Mesenchymal stem cell (in vitro differentiated cells and primary cell): ENCODE measurements at regions not wholly inside any gene's neighbourhood (a gene's known extent, or its start where the extent isn't known, plus 50 kb on each side); places are given as distances from the start of the nearest gene placed in this dataset.

Source experiments
- DNase-seq: peaks from one replicate; pipeline ENCODE4 v3.0.0-alpha.2; 2013
- H2AFZ ChIP-seq: one replicate; pipeline ENCODE4 v1.6.1; 2013; ENCODE audit warnings: low read depth, mild to moderate bottlenecking, control low read depth, inconsistent platforms, low read length, moderate library complexity
- H2AK5ac ChIP-seq: 2 replicates; pipeline ENCODE4 v1.6.1; 2013; ENCODE audit warnings: low read length, moderate library complexity, mild to moderate bottlenecking, inconsistent platforms; ENCODE audit not compliant: severe bottlenecking
- H2BK120ac ChIP-seq: one replicate; pipeline ENCODE4 v1.6.1; 2013; ENCODE audit warnings: low read depth, mild to moderate bottlenecking, inconsistent platforms, low read length, moderate library complexity
- H2BK12ac ChIP-seq, 2 experiments: one replicate each; pipeline ENCODE4 v1.6.1; 2013; ENCODE audit warnings: inconsistent platforms in 2 of 2, low read length in 2 of 2, mild to moderate bottlenecking in 2 of 2, moderate library complexity in 2 of 2, control low read depth in 1 of 2
- H2BK15ac ChIP-seq: one replicate; pipeline ENCODE4 v1.6.1; 2013; ENCODE audit warnings: mild to moderate bottlenecking, low read depth, inconsistent platforms; ENCODE audit not compliant: poor library complexity, severe bottlenecking
- H2BK5ac ChIP-seq: 2 replicates; pipeline ENCODE4 v1.6.1; 2013; ENCODE audit warnings: low read depth, mild to moderate bottlenecking, low read length, control low read depth, inconsistent platforms; ENCODE audit not compliant: poor library complexity, severe bottlenecking
- H3K14ac ChIP-seq, 2 experiments: one replicate each; pipeline ENCODE4 v1.6.1; 2013; ENCODE audit warnings: inconsistent platforms in 2 of 2, low read length in 2 of 2, control low read depth in 1 of 2, mild to moderate bottlenecking in 1 of 2, moderate library complexity in 1 of 2
- H3K18ac ChIP-seq, 2 experiments: one replicate each; pipeline ENCODE4 v1.6.1; 2013; ENCODE audit warnings: inconsistent platforms in 2 of 2, low read length in 2 of 2, control low read depth in 1 of 2, low read depth in 1 of 2, mild to moderate bottlenecking in 1 of 2
- H3K23ac ChIP-seq, 2 experiments: one replicate each; pipeline ENCODE4 v1.6.1; 2013; ENCODE audit warnings: inconsistent platforms in 2 of 2, low read length in 2 of 2, mild to moderate bottlenecking in 2 of 2, moderate library complexity in 2 of 2, control low read depth in 1 of 2
- H3K27ac ChIP-seq: 2 replicates; pipeline ENCODE4 v1.5.1; 2013; ENCODE audit warnings: mild to moderate bottlenecking, moderate library complexity, low read length, control low read depth, inconsistent platforms; ENCODE audit not compliant: poor library complexity, severe bottlenecking
- H3K27me3 ChIP-seq, 2 experiments: 2 replicates each; pipeline versions ENCODE4 v1.6.1 to v1.7.0; 2013; ENCODE audit warnings: low read length in 2 of 2, mild to moderate bottlenecking in 2 of 2, moderate library complexity in 2 of 2, control low read depth in 1 of 2, inconsistent platforms in 1 of 2; ENCODE audit not compliant: control insufficient read depth in 1 of 2, insufficient read depth in 1 of 2
- H3K36me3 ChIP-seq, 2 experiments: 2 replicates each; pipeline versions ENCODE4 v1.6.1 to v1.7.0; 2013; ENCODE audit warnings: low read length in 2 of 2, control low read depth in 1 of 2, inconsistent platforms in 1 of 2, low read depth in 1 of 2, mild to moderate bottlenecking in 1 of 2; ENCODE audit not compliant: insufficient read depth in 2 of 2, control insufficient read depth in 1 of 2
- H3K4ac ChIP-seq, 2 experiments: one replicate each; pipeline ENCODE4 v1.6.1; 2013; ENCODE audit warnings: inconsistent platforms in 2 of 2, low read length in 2 of 2, mild to moderate bottlenecking in 2 of 2, moderate library complexity in 2 of 2, control low read depth in 1 of 2, low read depth in 1 of 2
- H3K4me1 ChIP-seq: 2 replicates; pipeline ENCODE4 v1.6.1; 2013; ENCODE audit warnings: low read depth, low read length, control low read depth; ENCODE audit not compliant: control insufficient read depth, insufficient read depth
- H3K4me2 ChIP-seq: 2 replicates; pipeline ENCODE4 v1.6.1; 2013; ENCODE audit warnings: low read length, mild to moderate bottlenecking, inconsistent platforms; ENCODE audit not compliant: poor library complexity, severe bottlenecking
- H3K4me3 ChIP-seq, 2 experiments: 2 replicates each; pipeline versions ENCODE4 v1.5.1 to v1.7.0; 2013; ENCODE audit warnings: low read length in 2 of 2, mild to moderate bottlenecking in 2 of 2, control low read depth in 1 of 2, low read depth in 1 of 2; ENCODE audit not compliant: insufficient read depth in 1 of 2
- H3K79me1 ChIP-seq: replicated peaks from 2 replicates; pipeline ENCODE4 v1.6.1; 2013; ENCODE audit warnings: mild to moderate bottlenecking, control low read depth, low read length, inconsistent platforms; ENCODE audit not compliant: poor library complexity, severe bottlenecking
- H3K9ac ChIP-seq: 2 replicates; pipeline ENCODE4 v1.7.0; 2013; ENCODE audit warnings: mild to moderate bottlenecking, low read length, moderate library complexity
- H3K9me3 ChIP-seq: 2 replicates; pipeline ENCODE4 v1.7.0; 2013; ENCODE audit warnings: mild to moderate bottlenecking, low read length; ENCODE audit not compliant: control insufficient read depth
- H4K8ac ChIP-seq: one replicate; pipeline ENCODE4 v1.6.1; 2013; ENCODE audit warnings: inconsistent platforms, mild to moderate bottlenecking, low read length, moderate library complexity
- H4K91ac ChIP-seq: one replicate; pipeline ENCODE4 v1.6.1; 2013; ENCODE audit warnings: mild to moderate bottlenecking, low read length, inconsistent platforms
- WGBS: methylation state at CpG from one replicate; pipeline ENCODE4 v1.1.7; 2013; ENCODE audit warnings: mixed read lengths; 5-methylcytosine and 5-hydroxymethylcytosine counted together

DNA sequence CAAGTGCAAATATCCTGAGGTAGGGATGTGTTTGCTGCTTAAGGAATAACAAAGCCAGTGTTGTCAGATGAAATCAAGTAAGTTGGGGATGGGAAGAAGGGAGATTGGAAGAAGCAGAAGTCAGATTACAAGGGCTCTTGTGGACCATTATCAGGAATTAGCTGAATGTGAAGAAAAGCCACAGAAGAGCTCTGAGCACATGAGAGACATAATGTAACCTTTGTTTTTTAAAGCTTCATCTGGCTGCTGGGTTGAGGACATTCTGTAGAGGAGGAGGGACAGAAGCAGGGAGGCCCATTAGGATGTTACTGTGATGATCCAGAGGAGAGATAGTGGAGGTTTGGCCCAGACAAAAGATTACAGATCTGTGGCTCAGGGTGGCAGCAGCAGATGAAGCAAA lies 111.7 kb downstream of the DUSP10 start:
- H3K27me3 ChIP-seq, result no peaks in the 10 kb centered on the region
- H3K4me3 ChIP-seq, result no peak overlapping the region
- no peak overlapping the region for H2AFZ ChIP-seq
- H2BK120ac ChIP-seq, result no peak overlapping the region
- no peak overlapping the region for H4K91ac ChIP-seq
- H3K4me1 ChIP-seq, result no peaks in the 10 kb centered on the region
- no peaks in the 10 kb centered on the region for H3K9me3 ChIP-seq
- no peak overlapping the region for H3K23ac ChIP-seq
- no peak overlapping the region for H2BK5ac ChIP-seq
- DNase-seq, result no peak
- H3K4me2 ChIP-seq, result no peak overlapping the region
- H2BK12ac ChIP-seq, result no peak overlapping the region
- no peak overlapping the region for H3K14ac ChIP-seq
- no peak overlapping the region for H3K9ac ChIP-seq
- no peak overlapping the region for H3K27ac ChIP-seq
- no peak overlapping the region for H3K18ac ChIP-seq
- H2AK5ac ChIP-seq, result no peak overlapping the region
- no peaks in the 10 kb centered on the region for H3K36me3 ChIP-seq
- no peaks in the 10 kb centered on the region for H3K79me1 ChIP-seq
- no peak overlapping the region for H3K4ac ChIP-seq
- H4K8ac ChIP-seq, result no peak overlapping the region
- H2BK15ac ChIP-seq, result no peak overlapping the region

DNA sequence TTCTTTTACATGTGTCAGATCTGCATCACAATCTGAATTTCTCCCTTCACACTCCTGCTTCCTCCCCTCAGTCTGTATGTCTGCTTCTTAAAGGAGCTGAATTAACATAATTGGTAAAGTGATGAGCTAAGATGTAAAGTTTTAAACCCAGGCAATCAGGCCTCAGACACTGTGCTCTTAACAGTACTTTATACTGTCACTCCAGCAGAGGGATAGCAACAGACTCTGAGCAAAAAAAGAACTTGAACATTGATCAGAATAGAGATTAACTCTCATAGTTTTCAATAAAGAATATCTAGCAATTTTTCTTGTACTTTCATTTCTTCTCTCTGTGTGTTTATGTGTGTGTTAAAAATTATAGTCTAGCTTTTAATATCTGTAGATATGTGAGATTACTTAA lies 110.3 kb downstream of the DUSP10 start:
- Histone ChIP-seq H2BK15ac (no peak overlapping the region), H2AK5ac (no peak overlapping the region), H2BK12ac (no peak overlapping the region), H3K36me3 (no peaks in the 10 kb centered on the region), H3K9me3 (no peaks in the 10 kb centered on the region), H3K4me3 (no peak overlapping the region), H3K9ac (no peak overlapping the region), H3K27ac (no peak overlapping the region), H3K4me2 (no peak overlapping the region), H3K23ac (no peak overlapping the region), H3K18ac (peak overlapping the region in 1 of 2 experiments; percentile 50), H4K8ac (no peak overlapping the region), H3K27me3 (no peaks in the 10 kb centered on the region), H3K4me1 (no peaks in the 10 kb centered on the region), H3K14ac (no peak overlapping the region), H3K4ac (peak overlapping the region in 1 of 2 experiments; percentile 24), H2AFZ (no peak overlapping the region), H2BK120ac (peak overlapping the region; percentile 27), H3K79me1 (no peaks in the 10 kb centered on the region), H2BK5ac (no peak overlapping the region), H4K91ac (no peak overlapping the region)
- no peak for DNase-seq

DNA sequence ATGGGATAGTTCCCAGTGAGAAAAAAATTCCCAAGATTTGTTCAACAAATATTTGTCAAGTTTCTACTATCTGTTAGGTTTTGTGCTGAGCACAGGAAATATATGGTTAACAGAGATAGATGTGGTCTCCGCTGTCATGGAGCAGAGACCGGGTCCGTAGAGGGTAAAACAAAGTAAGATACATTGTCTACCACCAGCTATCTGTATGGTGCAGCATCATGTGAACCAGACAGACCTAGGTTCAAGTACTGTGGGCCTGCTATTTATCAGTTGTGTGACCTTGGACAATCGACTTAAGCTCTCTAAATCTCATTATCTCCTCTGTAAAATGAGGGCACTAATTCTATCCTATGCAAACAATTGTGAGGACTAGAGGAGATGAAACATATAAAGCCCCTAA lies 109.8 kb downstream of the DUSP10 start:
- no peaks in the 10 kb centered on the region for H3K9me3 ChIP-seq
- no peak overlapping the region for H2BK5ac ChIP-seq
- no peak overlapping the region for H2BK12ac ChIP-seq
- no peak overlapping the region for H4K8ac ChIP-seq
- no peak overlapping the region for H2AK5ac ChIP-seq
- H3K23ac ChIP-seq, result no peak overlapping the region
- H3K79me1 ChIP-seq, result no peaks in the 10 kb centered on the region
- DNase-seq, result no peak
- no peak overlapping the region for H3K27ac ChIP-seq
- no peaks in the 10 kb centered on the region for H3K27me3 ChIP-seq
- no peak overlapping the region for H3K9ac ChIP-seq
- H3K18ac ChIP-seq, result no peak overlapping the region
- H3K36me3 ChIP-seq, result no peaks in the 10 kb centered on the region
- no peak overlapping the region for H3K4me2 ChIP-seq
- no peak overlapping the region for H2AFZ ChIP-seq
- H3K4me1 ChIP-seq, result no peaks in the 10 kb centered on the region
- 52% methylated on average over 3 of the region's 4 CpGs for WGBS
- H2BK120ac ChIP-seq, result no peak overlapping the region
- no peak overlapping the region for H2BK15ac ChIP-seq
- no peak overlapping the region for H4K91ac ChIP-seq
- no peak overlapping the region for H3K4ac ChIP-seq
- no peak overlapping the region for H3K4me3 ChIP-seq
- no peak overlapping the region for H3K14ac ChIP-seq

DNA sequence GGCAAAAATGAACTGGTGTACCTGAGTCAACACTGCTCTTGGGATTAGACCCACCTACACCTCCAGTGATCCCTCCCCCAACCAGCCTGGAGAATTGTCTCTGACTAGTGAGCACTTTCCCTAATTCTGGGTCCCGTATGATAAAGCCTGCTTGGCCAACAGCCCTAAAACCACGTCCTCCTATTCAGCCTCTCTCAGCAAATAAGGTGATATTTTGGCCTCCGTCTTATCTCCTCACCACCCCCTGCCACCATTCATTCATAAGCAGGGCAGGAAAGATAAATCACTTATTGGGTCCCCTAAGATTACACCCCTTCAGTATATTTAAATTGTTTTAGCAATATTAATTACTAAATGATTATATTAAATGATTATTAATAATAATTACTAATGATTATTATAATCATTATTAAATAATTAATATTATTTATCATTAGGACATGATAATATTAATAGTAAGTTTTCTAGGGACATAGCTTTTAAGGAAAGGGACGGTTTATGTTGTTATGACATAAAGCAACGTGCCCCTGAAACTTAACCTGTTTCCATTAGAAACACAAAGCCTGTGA lies 108.0 kb downstream of the DUSP10 start:
- no peak overlapping the region for H2AFZ ChIP-seq
- peak overlapping the region in 1 of 2 experiments; percentile 41 for H3K18ac ChIP-seq
- no peak overlapping the region for H3K9ac ChIP-seq
- H3K14ac ChIP-seq, result no peak overlapping the region
- no peak overlapping the region for H2BK120ac ChIP-seq
- no peak for DNase-seq
- H3K79me1 ChIP-seq, result no peaks in the 10 kb centered on the region
- no peak overlapping the region for H2BK5ac ChIP-seq
- peak overlapping the region in 1 of 2 experiments; percentile 57 for H2BK12ac ChIP-seq
- H4K91ac ChIP-seq, result peak overlapping the region; percentile 59
- no peak overlapping the region for H3K27ac ChIP-seq
- no peak overlapping the region for H3K23ac ChIP-seq
- H2BK15ac ChIP-seq, result peak overlapping the region; percentile 56
- no peaks in the 10 kb centered on the region for H3K4me1 ChIP-seq
- no peaks in the 10 kb centered on the region for H3K9me3 ChIP-seq
- H3K4me2 ChIP-seq, result no peak overlapping the region
- 95% methylated on average over 5 of the region's 5 CpGs for WGBS
- no peaks in the 10 kb centered on the region for H3K27me3 ChIP-seq
- no peak overlapping the region for H2AK5ac ChIP-seq
- no peak overlapping the region for H3K4me3 ChIP-seq
- H4K8ac ChIP-seq, result no peak overlapping the region
- no peaks in the 10 kb centered on the region for H3K36me3 ChIP-seq
- no peak overlapping the region for H3K4ac ChIP-seq
